Neural crest cell (in vitro differentiated cells): ENCODE measurements at regions not wholly inside any gene's neighbourhood (a gene's known extent, or its start where the extent isn't known, plus 50 kb on each side); places are given as distances from the start of the nearest gene placed in this dataset.

ENCODE experiments used
- DNase-seq: peaks from one replicate; pipeline ENCODE4 v3.0.0; 2021; ENCODE audit warnings: low read depth, mixed read lengths, low spot score
- H3K27ac Mint-ChIP-seq: one replicate; pipeline ENCODE4 v1.8.0; 2021; ENCODE audit warnings: mild to moderate bottlenecking, mixed read lengths; ENCODE audit not compliant: unreplicated experiment
- H3K27me3 Mint-ChIP-seq: 2 replicates; pipeline ENCODE4 v1.8.0; 2021; ENCODE audit warnings: low read depth, mild to moderate bottlenecking, mixed read lengths
- H3K36me3 Mint-ChIP-seq: 2 replicates; pipeline ENCODE4 v1.8.0; 2021; ENCODE audit warnings: low read depth, mild to moderate bottlenecking, mixed read lengths
- H3K4me1 Mint-ChIP-seq: 2 replicates; pipeline ENCODE4 v1.8.0; 2021; ENCODE audit warnings: mixed read lengths
- H3K4me3 Mint-ChIP-seq: one replicate; pipeline ENCODE4 v1.8.0; 2021; ENCODE audit warnings: mild to moderate bottlenecking, mixed read lengths
- H3K9me3 Mint-ChIP-seq: 2 replicates; pipeline ENCODE4 v1.8.0; 2021; ENCODE audit warnings: mixed read lengths
- CTCF ChIP-seq: fragments of 200-600 bp; sonication (generic); conservative IDR thresholded peaks from 2 replicates; pipeline ENCODE4 v1.5.0; 2021; ENCODE audit warnings: antibody characterized with exemption, mild to moderate bottlenecking

GRCh38 chr5:120999550-120999949 is 535.5 kb downstream of the PRR16 start:
- no peaks in the 10 kb centered on the region for H3K36me3 Mint-ChIP-seq
- H3K27me3 Mint-ChIP-seq: no peaks in the 10 kb centered on the region
- H3K9me3 Mint-ChIP-seq: no peaks in the 10 kb centered on the region
- no peak for TF ChIP-seq CTCF
- H3K27ac Mint-ChIP-seq: no peak overlapping the region
- no peak for DNase-seq
- H3K4me1 Mint-ChIP-seq: no peaks in the 10 kb centered on the region
- H3K4me3 Mint-ChIP-seq: no peak overlapping the region

GRCh38 chr5:121006217-121006616 is 542.1 kb downstream of the PRR16 start:
- Mint-ChIP-seq H3K36me3 (no peaks in the 10 kb centered on the region), H3K27me3 (no peaks in the 10 kb centered on the region), H3K4me1 (no peaks in the 10 kb centered on the region), H3K27ac (no peak overlapping the region), H3K9me3 (no peaks in the 10 kb centered on the region), H3K4me3 (no peak overlapping the region)
- DNase-seq: no peak
- no peak for TF ChIP-seq CTCF

GRCh38 chr5:121008041-121008440 is 543.9 kb downstream of the PRR16 start:
- Mint-ChIP-seq H3K9me3 (no peaks in the 10 kb centered on the region), H3K27ac (no peak overlapping the region), H3K27me3 (no peaks in the 10 kb centered on the region), H3K4me3 (no peak overlapping the region), H3K36me3 (no peaks in the 10 kb centered on the region), H3K4me1 (no peaks in the 10 kb centered on the region)
- no peak for DNase-seq
- TF ChIP-seq CTCF: no peak

GRCh38 chr5:121009058-121009457 is 545.0 kb downstream of the PRR16 start:
- Mint-ChIP-seq H3K27me3 (no peaks in the 10 kb centered on the region), H3K9me3 (no peaks in the 10 kb centered on the region), H3K4me1 (no peaks in the 10 kb centered on the region), H3K27ac (no peak overlapping the region), H3K36me3 (no peaks in the 10 kb centered on the region), H3K4me3 (no peak overlapping the region)
- no peak for TF ChIP-seq CTCF
- DNase-seq: no peak

GRCh38 chr5:121018004-121018403 is 553.9 kb downstream of the PRR16 start:
- Mint-ChIP-seq H3K36me3 (no peaks in the 10 kb centered on the region), H3K4me1 (no peaks in the 10 kb centered on the region), H3K27me3 (no peaks in the 10 kb centered on the region), H3K27ac (no peak overlapping the region), H3K4me3 (no peak overlapping the region), H3K9me3 (no peaks in the 10 kb centered on the region)
- DNase-seq: no peak
- no peak for TF ChIP-seq CTCF

GRCh38 chr5:121019106-121019505 is 555.0 kb downstream of the PRR16 start:
- no peaks in the 10 kb centered on the region for H3K4me1 Mint-ChIP-seq
- no peaks in the 10 kb centered on the region for H3K9me3 Mint-ChIP-seq
- H3K36me3 Mint-ChIP-seq: no peaks in the 10 kb centered on the region
- no peaks in the 10 kb centered on the region for H3K27me3 Mint-ChIP-seq
- H3K27ac Mint-ChIP-seq: no peak overlapping the region
- DNase-seq: no peak
- no peak overlapping the region for H3K4me3 Mint-ChIP-seq
- TF ChIP-seq CTCF: no peak
